ENCODE measurements at regions not wholly inside any gene's neighbourhood (a gene's known extent, or its start where the extent isn't known, plus 50 kb on each side); places are given as distances from the start of the nearest gene placed in this dataset.

GRCh38 chr9:13395156-13395555 is 115.7 kb upstream of the MPDZ start:
- no peaks in the 10 kb centered on the region for H3K9me3 ChIP-seq (ENCODE audit: low read depth, low read length)
- H3K36me3 ChIP-seq (ENCODE audit: insufficient read depth, low read length), result no peaks in the 10 kb centered on the region
- H3K27ac ChIP-seq (ENCODE audit: low read depth, low read length), result no peak overlapping the region
- H2AFZ ChIP-seq (ENCODE audit: low read length), result no peak overlapping the region
- DNase-seq (ENCODE audit: insufficient read length, low spot score, missing footprints), result peak; percentile 29
- H3K4me3 ChIP-seq (ENCODE audit: insufficient read depth, low read length), result no peak overlapping the region
- H3K4me2 ChIP-seq (ENCODE audit: insufficient read depth, low read length), result no peak overlapping the region
- peaks cover 5% of the 10 kb centered on the region for H3K4me1 ChIP-seq (ENCODE audit: insufficient read depth, low read length)
- H3K27me3 ChIP-seq (ENCODE audit: insufficient read depth, low read length), result no peaks in the 10 kb centered on the region
- no peaks in the 10 kb centered on the region for H4K20me1 ChIP-seq (ENCODE audit: insufficient read depth, low read length)
- TF ChIP-seq CTCF (IDR thresholded peaks at IDR 0.05; ENCODE audit: extremely low read depth, low read depth, low read length), result no peak
- H3K79me2 ChIP-seq (ENCODE audit: insufficient read depth, low read length), result no peaks in the 10 kb centered on the region

GRCh38 chr9:13388157-13388556 is 108.7 kb upstream of the MPDZ start:
- no peaks in the 10 kb centered on the region for H3K36me3 ChIP-seq (ENCODE audit: insufficient read depth, low read length)
- peaks cover 25% of the 10 kb centered on the region for H3K4me1 ChIP-seq (ENCODE audit: insufficient read depth, low read length)
- H2AFZ ChIP-seq (ENCODE audit: low read length), result no peak overlapping the region
- no peaks in the 10 kb centered on the region for H4K20me1 ChIP-seq (ENCODE audit: insufficient read depth, low read length)
- peaks cover 2% of the 10 kb centered on the region for H3K9me3 ChIP-seq (ENCODE audit: low read depth, low read length)
- no peaks in the 10 kb centered on the region for H3K27me3 ChIP-seq (ENCODE audit: insufficient read depth, low read length)
- peak overlapping the region; percentile 99 for H3K27ac ChIP-seq (ENCODE audit: low read depth, low read length)
- no peak for TF ChIP-seq CTCF (IDR thresholded peaks at IDR 0.05; ENCODE audit: extremely low read depth, low read depth, low read length)
- H3K4me3 ChIP-seq (ENCODE audit: insufficient read depth, low read length), result no peak overlapping the region
- no peaks in the 10 kb centered on the region for H3K79me2 ChIP-seq (ENCODE audit: insufficient read depth, low read length)
- H3K4me2 ChIP-seq (ENCODE audit: insufficient read depth, low read length), result no peak overlapping the region
- DNase-seq (ENCODE audit: insufficient read length, low spot score, missing footprints), result peak; percentile 9

GRCh38 chr9:13387734-13388067 is 108.2 kb upstream of the MPDZ start:
- Histone ChIP-seq H2AFZ (ENCODE audit: low read length) (peak overlapping the region; percentile 8), H3K27me3 (ENCODE audit: insufficient read depth, low read length) (no peaks in the 10 kb centered on the region), H3K36me3 (ENCODE audit: insufficient read depth, low read length) (no peaks in the 10 kb centered on the region), H3K9me3 (ENCODE audit: low read depth, low read length) (peaks cover 2% of the 10 kb centered on the region), H3K4me3 (ENCODE audit: insufficient read depth, low read length) (no peak overlapping the region), H4K20me1 (ENCODE audit: insufficient read depth, low read length) (no peaks in the 10 kb centered on the region), H3K4me2 (ENCODE audit: insufficient read depth, low read length) (peak overlapping the region; percentile 8), H3K79me2 (ENCODE audit: insufficient read depth, low read length) (no peaks in the 10 kb centered on the region), H3K27ac (ENCODE audit: low read depth, low read length) (peak overlapping the region; percentile 99), H3K4me1 (ENCODE audit: insufficient read depth, low read length) (peaks cover 25% of the 10 kb centered on the region)
- TF ChIP-seq CTCF (IDR thresholded peaks at IDR 0.05; ENCODE audit: extremely low read depth, low read depth, low read length), result no peak
- DNase-seq (ENCODE audit: insufficient read length, low spot score, missing footprints), result no peak

- DNase-seq (ENCODE audit: insufficient read length, low spot score, missing footprints), result peak; percentile 37
- Histone ChIP-seq H2AFZ (ENCODE audit: low read length) (no peak overlapping the region), H3K27ac (ENCODE audit: low read depth, low read length) (peak overlapping the region; percentile 99), H3K4me2 (ENCODE audit: insufficient read depth, low read length) (peak overlapping the region; percentile 8), H3K4me3 (ENCODE audit: insufficient read depth, low read length) (no peak overlapping the region), H3K27me3 (ENCODE audit: insufficient read depth, low read length) (no peaks in the 10 kb centered on the region), H3K4me1 (ENCODE audit: insufficient read depth, low read length) (peaks cover 25% of the 10 kb centered on the region), H3K9me3 (ENCODE audit: low read depth, low read length) (peaks cover 2% of the 10 kb centered on the region), H4K20me1 (ENCODE audit: insufficient read depth, low read length) (no peaks in the 10 kb centered on the region), H3K79me2 (ENCODE audit: insufficient read depth, low read length) (no peaks in the 10 kb centered on the region), H3K36me3 (ENCODE audit: insufficient read depth, low read length) (no peaks in the 10 kb centered on the region)
- TF ChIP-seq CTCF (IDR thresholded peaks at IDR 0.05; ENCODE audit: extremely low read depth, low read depth, low read length), result no peak
Observed at GRCh38 chr9:13386935-13387733, 107.6 kb upstream of the MPDZ start.

Data from osteoblast (primary cell).